CD4-positive, alpha-beta memory T cell (primary cell): ENCODE measurements at regions not wholly inside any gene's neighbourhood (a gene's known extent, or its start where the extent isn't known, plus 50 kb on each side); places are given as distances from the start of the nearest gene placed in this dataset.
"Not testable (repeated sequence)": the region's sequence is repeated elsewhere in the genome, so short reads cannot be mapped to it uniquely, and the experiment has no call there.

Source experiments
- CTCF ChIA-PET: fragments of 350-600 bp; sonication (Branson Sonifier 250); formaldehyde crosslinking; loops from one replicate; lab custom pipeline; 2021; ENCODE audit warnings: inconsistent platforms; ENCODE audit not compliant: partially characterized antibody; lab: Charles Lee
- POLR2A ChIA-PET: fragments of 350-600 bp; sonication (Branson Sonifier 250); formaldehyde crosslinking; loops from one replicate; lab custom pipeline; 2021; ENCODE audit not compliant: partially characterized antibody; lab: Charles Lee
- DNase-seq, 5 donors: peaks; one replicate each; pipeline versions ENCODE4 v3.0.0 to v3.0.0-alpha.2; 2020 to 2022; ENCODE audit warnings: mixed read lengths in 1 of 5
- H3K27ac ChIP-seq: one replicate; pipeline ENCODE4 v1.7.0; 2013; ENCODE audit warnings: low read depth, low read length
- H3K27me3 ChIP-seq: 2 replicates; pipeline ENCODE4 v1.7.0; 2013; ENCODE audit warnings: mild to moderate bottlenecking, low read length, moderate library complexity; ENCODE audit not compliant: insufficient read depth
- H3K36me3 ChIP-seq: 2 replicates; pipeline ENCODE4 v1.7.0; 2013; ENCODE audit warnings: mild to moderate bottlenecking, low read length, moderate library complexity; ENCODE audit not compliant: insufficient read depth
- H3K4me1 ChIP-seq: 2 replicates; pipeline ENCODE4 v1.7.0; 2013; ENCODE audit warnings: mild to moderate bottlenecking, low read length, moderate library complexity; ENCODE audit not compliant: insufficient read depth
- H3K4me3 ChIP-seq, 2 donors: one replicate each; pipeline ENCODE4 v1.7.0; 2013; ENCODE audit warnings: low read length in 2 of 2, mild to moderate bottlenecking in 1 of 2
- H3K9me3 ChIP-seq, 2 donors: one replicate each; pipeline ENCODE4 v1.7.0; 2013; ENCODE audit warnings: low read length in 2 of 2, control low read depth in 1 of 2; ENCODE audit not compliant: control insufficient read depth in 1 of 2
- H3K27ac Mint-ChIP-seq, 7 donors: one replicate each; pipeline ENCODE4 v1.8.0; 2020 to 2021; ENCODE audit warnings: mixed read lengths in 7 of 7, mild to moderate bottlenecking in 6 of 7, inconsistent platforms in 3 of 7, moderate library complexity in 3 of 7
- H3K27me3 Mint-ChIP-seq, 2 donors: one replicate each; pipeline ENCODE4 v1.8.0; 2020 to 2021; ENCODE audit warnings: mixed read lengths in 2 of 2
- H3K36me3 Mint-ChIP-seq, 2 donors: one replicate each; pipeline ENCODE4 v1.8.0; 2020 to 2021; ENCODE audit warnings: mixed read lengths in 2 of 2, inconsistent platforms in 1 of 2, mild to moderate bottlenecking in 1 of 2
- H3K4me1 Mint-ChIP-seq, 4 donors: one replicate each; pipeline ENCODE4 v1.8.0; 2020 to 2021; ENCODE audit warnings: mixed read lengths in 4 of 4, mild to moderate bottlenecking in 1 of 4
- H3K4me3 Mint-ChIP-seq, 8 donors: one replicate each; pipeline ENCODE4 v1.8.0; 2020 to 2021; ENCODE audit warnings: mixed read lengths in 8 of 8, mild to moderate bottlenecking in 7 of 8, moderate library complexity in 6 of 8, inconsistent platforms in 3 of 8
- H3K9me3 Mint-ChIP-seq, 8 donors: one replicate each; pipeline ENCODE4 v1.8.0; 2020 to 2021; ENCODE audit warnings: mixed read lengths in 8 of 8, mild to moderate bottlenecking in 5 of 8, inconsistent platforms in 3 of 8, moderate library complexity in 1 of 8
- intact Hi-C: fragments of 100-400 bp; cut with micrococcal nuclease; formaldehyde crosslinking; loops from one replicate; pipeline ENCODE4 v1.15.1; 2023

DNA sequence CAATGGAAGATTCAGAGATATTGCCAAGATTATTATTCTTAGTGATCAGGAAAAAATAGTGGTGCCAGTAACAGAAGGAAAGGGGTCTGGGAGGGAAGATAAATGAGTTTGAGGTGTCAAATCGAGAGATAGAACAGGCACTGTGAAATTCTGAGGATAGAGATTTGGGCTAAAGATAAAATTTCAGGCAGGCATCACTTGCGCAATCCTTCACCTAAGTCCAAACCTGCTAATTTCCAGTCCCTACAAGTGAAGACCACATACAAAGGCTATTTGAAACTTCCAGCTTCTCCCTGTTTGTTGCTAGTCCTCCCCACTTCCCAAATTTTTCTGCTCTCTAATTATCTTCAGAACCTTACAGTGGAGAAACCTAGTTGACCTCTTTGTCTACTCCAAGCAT is 494.6 kb downstream of the MAGEE1 start:
- ChIA-PET CTCF (no interaction called here), POLR2A (no interaction called here)
- no peaks in the 10 kb centered on the region for H3K27me3 Mint-ChIP-seq
- no peak overlapping the region for H3K27ac ChIP-seq
- no peaks in the 10 kb centered on the region for H3K36me3 ChIP-seq
- H3K4me1 Mint-ChIP-seq: no peaks in the 10 kb centered on the region
- H3K9me3 Mint-ChIP-seq: peaks cover 0 to 2% (median 0%) of the 10 kb centered on the region in 8 donors
- no peaks in the 10 kb centered on the region for H3K9me3 ChIP-seq
- no peak for DNase-seq
- H3K27ac Mint-ChIP-seq: no peak overlapping the region
- H3K4me3 Mint-ChIP-seq: no peak overlapping the region
- H3K4me3 ChIP-seq: no peak overlapping the region
- intact Hi-C loops: no loop called here
- no peaks in the 10 kb centered on the region for H3K27me3 ChIP-seq
- no peaks in the 10 kb centered on the region for H3K36me3 Mint-ChIP-seq
- no peaks in the 10 kb centered on the region for H3K4me1 ChIP-seq

DNA sequence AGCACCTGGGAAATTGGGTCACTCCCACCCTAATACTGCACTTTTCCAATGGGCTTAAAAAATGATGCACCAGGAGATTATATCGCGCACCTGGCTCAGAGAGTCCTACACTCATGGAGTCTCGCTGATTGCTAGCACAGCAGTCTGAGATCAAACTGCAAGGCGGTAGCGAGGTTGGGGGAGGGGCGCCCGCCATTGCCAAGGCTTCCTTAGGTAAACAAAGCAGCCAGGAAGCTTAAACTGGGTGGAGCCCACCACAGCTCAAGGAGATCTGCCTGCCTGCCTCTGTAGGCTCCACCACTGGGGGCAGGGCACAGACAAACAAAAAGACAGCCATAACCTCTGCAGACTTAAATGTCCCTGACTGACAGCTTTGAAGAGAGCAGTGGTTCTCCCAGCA is 497.1 kb downstream of the MAGEE1 start:
- H3K27ac Mint-ChIP-seq, H3K27me3 Mint-ChIP-seq, H3K36me3 ChIP-seq, H3K9me3 Mint-ChIP-seq, DNase-seq, H3K27ac ChIP-seq, H3K4me1 Mint-ChIP-seq, H3K4me3 ChIP-seq, H3K4me1 ChIP-seq, H3K36me3 Mint-ChIP-seq, CTCF ChIA-PET, H3K27me3 ChIP-seq, H3K9me3 ChIP-seq, POLR2A ChIA-PET, H3K4me3 Mint-ChIP-seq, intact Hi-C loops: not testable (repeated sequence)

- no peaks in the 10 kb centered on the region for H3K4me1 ChIP-seq
- H3K36me3 ChIP-seq: no peaks in the 10 kb centered on the region
- H3K27me3 Mint-ChIP-seq: no peaks in the 10 kb centered on the region
- DNase-seq: no peak
- no peaks in the 10 kb centered on the region for H3K9me3 Mint-ChIP-seq
- H3K4me3 ChIP-seq: no peak overlapping the region
- H3K4me3 Mint-ChIP-seq: no peak overlapping the region
- no peaks in the 10 kb centered on the region for H3K27me3 ChIP-seq
- intact Hi-C loops: no loop called here
- POLR2A ChIA-PET: no interaction called here
- CTCF ChIA-PET: no interaction called here
- no peak overlapping the region for H3K27ac ChIP-seq
- H3K4me1 Mint-ChIP-seq: no peaks in the 10 kb centered on the region
- no peaks in the 10 kb centered on the region for H3K9me3 ChIP-seq
- no peak overlapping the region for H3K27ac Mint-ChIP-seq
- H3K36me3 Mint-ChIP-seq: no peaks in the 10 kb centered on the region
Measured at GRCh38 chrX:76931518-76931917, 504.0 kb downstream of the MAGEE1 start.

DNA sequence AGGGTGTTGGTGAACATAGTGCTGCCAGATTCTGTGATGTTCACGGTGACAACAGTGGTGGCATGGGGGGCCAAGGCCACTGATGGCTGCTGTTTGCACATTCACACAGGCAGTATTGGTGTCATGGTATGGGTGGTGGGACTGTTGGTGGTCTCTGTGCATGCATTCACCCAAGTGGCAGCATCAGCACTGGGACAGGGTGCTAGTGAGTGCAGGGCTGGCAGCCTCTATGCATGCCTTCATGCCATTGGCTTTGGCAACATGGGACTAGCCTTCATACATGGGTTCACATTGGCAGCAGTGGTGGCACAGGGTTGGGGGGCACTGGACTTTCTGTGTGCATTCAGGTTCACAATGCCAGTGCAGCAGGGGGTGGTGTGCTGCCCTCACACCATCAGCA is 489.7 kb upstream of the FGF16 start:
- Histone ChIP-seq H3K4me1 (no peaks in the 10 kb centered on the region), H3K4me3 (no peak overlapping the region), H3K27ac (no peak overlapping the region), H3K36me3 (no peaks in the 10 kb centered on the region), H3K27me3 (no peaks in the 10 kb centered on the region), H3K9me3 (no peaks in the 10 kb centered on the region)
- Mint-ChIP-seq H3K27me3 (no peaks in the 10 kb centered on the region), H3K27ac (no peak overlapping the region), H3K36me3 (no peaks in the 10 kb centered on the region), H3K4me1 (peaks cover 0 to 1% (median 0%) of the 10 kb centered on the region in 4 donors), H3K4me3 (no peak overlapping the region), H3K9me3 (peaks cover 0 to 16% (median 7%) of the 10 kb centered on the region in 8 donors)
- no peak for DNase-seq
- CTCF ChIA-PET: no interaction called here
- POLR2A ChIA-PET: no interaction called here
- intact Hi-C loops: no loop called here

GRCh38 chrX:76971393-76972376 is 475.5 kb upstream of the FGF16 start:
- Histone ChIP-seq H3K36me3 (no peaks in the 10 kb centered on the region), H3K4me1 (no peaks in the 10 kb centered on the region), H3K4me3 (no peak overlapping the region), H3K9me3 (no peaks in the 10 kb centered on the region), H3K27me3 (no peaks in the 10 kb centered on the region), H3K27ac (no peak overlapping the region)
- Mint-ChIP-seq H3K27ac (no peak overlapping the region), H3K9me3 (no peaks in the 10 kb centered on the region), H3K36me3 (no peaks in the 10 kb centered on the region), H3K4me3 (no peak overlapping the region), H3K4me1 (no peaks in the 10 kb centered on the region), H3K27me3 (no peaks in the 10 kb centered on the region)
- intact Hi-C loops: no loop called here
- POLR2A ChIA-PET: no interaction called here
- DNase-seq: no peak
- CTCF ChIA-PET: no interaction called here

- H3K9me3 ChIP-seq: no peaks in the 10 kb centered on the region
- H3K4me1 ChIP-seq: no peaks in the 10 kb centered on the region
- H3K36me3 Mint-ChIP-seq: no peaks in the 10 kb centered on the region
- no peaks in the 10 kb centered on the region for H3K27me3 ChIP-seq
- POLR2A ChIA-PET: no interaction called here
- intact Hi-C loops: no loop called here
- H3K4me3 ChIP-seq: no peak overlapping the region
- H3K4me3 Mint-ChIP-seq: no peak overlapping the region
- peaks cover 0 to 2% of the 10 kb centered on the region in 2 donors for H3K27me3 Mint-ChIP-seq
- H3K27ac ChIP-seq: no peak overlapping the region
- H3K27ac Mint-ChIP-seq: no peak overlapping the region
- no peak for DNase-seq
- peaks cover 0 to 4% (median 0%) of the 10 kb centered on the region in 8 donors for H3K9me3 Mint-ChIP-seq
- H3K4me1 Mint-ChIP-seq: no peaks in the 10 kb centered on the region
- CTCF ChIA-PET: no interaction called here
- H3K36me3 ChIP-seq: no peaks in the 10 kb centered on the region
Measured at GRCh38 chrX:76977452-76977851, 469.7 kb upstream of the FGF16 start.

GRCh38 chrX:76987381-76987780 is 459.8 kb upstream of the FGF16 start:
- H3K9me3 ChIP-seq: no peaks in the 10 kb centered on the region

More at GRCh38 chrX:76987381-76987780, 459.8 kb upstream of the FGF16 start:
- Histone ChIP-seq H3K27me3 (no peaks in the 10 kb centered on the region), H3K4me1 (no peaks in the 10 kb centered on the region), H3K4me3 (no peak overlapping the region), H3K36me3 (no peaks in the 10 kb centered on the region), H3K27ac (no peak overlapping the region)
- Mint-ChIP-seq H3K9me3 (peaks cover 0 to 17% (median 9%) of the 10 kb centered on the region in 8 donors), H3K36me3 (no peaks in the 10 kb centered on the region), H3K4me3 (no peak overlapping the region), H3K4me1 (no peaks in the 10 kb centered on the region), H3K27ac (no peak overlapping the region), H3K27me3 (no peaks in the 10 kb centered on the region)
- intact Hi-C loops: no loop called here
- no peak for DNase-seq
- CTCF ChIA-PET: no interaction called here
- POLR2A ChIA-PET: no interaction called here
